ENCODE measurements at regions not wholly inside any gene's neighbourhood (a gene's known extent, or its start where the extent isn't known, plus 50 kb on each side); places are given as distances from the start of the nearest gene placed in this dataset.

GRCh38 chr12:16417058-16417457 is 69.6 kb downstream of the MGST1 start:
- Mint-ChIP-seq H3K36me3 (ENCODE audit: low read depth) (0 out of 3 replicates have a peak, but pooled peaks cover 3% of the 10 kb centered on the region), H3K4me3 (no peak overlapping the region), H3K4me1 (no peaks in the 10 kb centered on the region), H3K27ac (no peak overlapping the region; the same call in 1 of the 2 replicates), H3K27me3 (ENCODE audit: insufficient read depth, low read depth, poor library complexity) (no peaks in the 10 kb centered on the region), H3K9me3 (no peaks in the 10 kb centered on the region)
- Histone ChIP-seq H4K20me1 (replicated peaks; ENCODE audit: insufficient read depth) (no peaks in the 10 kb centered on the region), H3K9me2 (ENCODE audit: insufficient read depth) (peaks cover 26% of the 10 kb centered on the region; the same call in 1 of the 2 replicates), H3K4me1 (ENCODE audit: insufficient read depth) (no peaks in the 10 kb centered on the region), H3K27ac (ENCODE audit: low read depth) (no peak overlapping the region), H2AFZ (no peak overlapping the region), H3F3A (replicated peaks; ENCODE audit: low read depth) (no peaks in the 10 kb centered on the region), H3K27me3 (ENCODE audit: insufficient read depth) (no peaks in the 10 kb centered on the region), H3K36me3 (ENCODE audit: insufficient read depth) (no peaks in the 10 kb centered on the region), H3K79me2 (replicated peaks; ENCODE audit: insufficient read depth) (no peaks in the 10 kb centered on the region), H3K4me2 (no peak overlapping the region), H3K4me3 (no peak overlapping the region)
- TF ChIP-seq NANOG (IDR thresholded peaks at IDR 0.05; ENCODE audit: borderline replicate concordance) (no peak), JUNB (IDR thresholded peaks at IDR 0.05; ENCODE audit: unreplicated experiment) (no peak)
- TF ChIP-seq, protein P1, sequence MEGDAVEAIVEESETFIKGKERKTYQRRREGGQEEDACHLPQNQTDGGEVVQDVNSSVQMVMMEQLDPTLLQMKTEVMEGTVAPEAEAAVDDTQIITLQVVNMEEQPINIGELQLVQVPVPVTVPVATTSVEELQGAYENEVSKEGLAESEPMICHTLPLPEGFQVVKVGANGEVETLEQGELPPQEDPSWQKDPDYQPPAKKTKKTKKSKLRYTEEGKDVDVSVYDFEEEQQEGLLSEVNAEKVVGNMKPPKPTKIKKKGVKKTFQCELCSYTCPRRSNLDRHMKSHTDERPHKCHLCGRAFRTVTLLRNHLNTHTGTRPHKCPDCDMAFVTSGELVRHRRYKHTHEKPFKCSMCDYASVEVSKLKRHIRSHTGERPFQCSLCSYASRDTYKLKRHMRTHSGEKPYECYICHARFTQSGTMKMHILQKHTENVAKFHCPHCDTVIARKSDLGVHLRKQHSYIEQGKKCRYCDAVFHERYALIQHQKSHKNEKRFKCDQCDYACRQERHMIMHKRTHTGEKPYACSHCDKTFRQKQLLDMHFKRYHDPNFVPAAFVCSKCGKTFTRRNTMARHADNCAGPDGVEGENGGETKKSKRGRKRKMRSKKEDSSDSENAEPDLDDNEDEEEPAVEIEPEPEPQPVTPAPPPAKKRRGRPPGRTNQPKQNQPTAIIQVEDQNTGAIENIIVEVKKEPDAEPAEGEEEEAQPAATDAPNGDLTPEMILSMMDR (conservative IDR thresholded peaks at IDR 0.05; ENCODE audit: low read depth in 2 of 2): peak; percentile 7 to 29; a peak in 2 of 4 replicates
- ATAC-seq (no peak), DNase-seq (ENCODE audit: low spot score) (peak; percentile 46)

GRCh38 chr12:16421806-16422205 is 74.4 kb downstream of the MGST1 start:
- no peaks in the 10 kb centered on the region for H3K79me2 ChIP-seq (replicated peaks; ENCODE audit: insufficient read depth)
- H4K20me1 ChIP-seq (replicated peaks; ENCODE audit: insufficient read depth): no peaks in the 10 kb centered on the region
- H3K4me2 ChIP-seq: no peak overlapping the region
- Mint-ChIP-seq H3K27ac (no peak overlapping the region), H3K4me3 (no peak overlapping the region), H3K36me3 (ENCODE audit: low read depth) (peaks cover 9% of the 10 kb centered on the region; the same call in 1 of the 3 replicates), H3K9me3 (peaks cover 2% of the 10 kb centered on the region; the same call in 1 of the 3 replicates), H3K4me1 (peaks cover 4% of the 10 kb centered on the region; the same call in 2 of the 3 replicates), H3K27me3 (ENCODE audit: insufficient read depth, low read depth, poor library complexity) (peaks cover 4% of the 10 kb centered on the region)
- H3F3A ChIP-seq (replicated peaks; ENCODE audit: low read depth): no peaks in the 10 kb centered on the region
- no peak overlapping the region for H3K27ac ChIP-seq (ENCODE audit: low read depth)
- no peak for DNase-seq (ENCODE audit: low spot score)
- no peaks in the 10 kb centered on the region for H3K36me3 ChIP-seq (ENCODE audit: insufficient read depth)
- no peaks in the 10 kb centered on the region for H3K4me1 ChIP-seq (ENCODE audit: insufficient read depth)
- H3K9me2 ChIP-seq (ENCODE audit: insufficient read depth): peaks cover 23% of the 10 kb centered on the region; the same call in 1 of the 2 replicates
- no peak for ATAC-seq
- H3K4me3 ChIP-seq: no peak overlapping the region
- H3K27me3 ChIP-seq (ENCODE audit: insufficient read depth): no peaks in the 10 kb centered on the region
- H2AFZ ChIP-seq: no peak overlapping the region
- TF ChIP-seq, protein P2, sequence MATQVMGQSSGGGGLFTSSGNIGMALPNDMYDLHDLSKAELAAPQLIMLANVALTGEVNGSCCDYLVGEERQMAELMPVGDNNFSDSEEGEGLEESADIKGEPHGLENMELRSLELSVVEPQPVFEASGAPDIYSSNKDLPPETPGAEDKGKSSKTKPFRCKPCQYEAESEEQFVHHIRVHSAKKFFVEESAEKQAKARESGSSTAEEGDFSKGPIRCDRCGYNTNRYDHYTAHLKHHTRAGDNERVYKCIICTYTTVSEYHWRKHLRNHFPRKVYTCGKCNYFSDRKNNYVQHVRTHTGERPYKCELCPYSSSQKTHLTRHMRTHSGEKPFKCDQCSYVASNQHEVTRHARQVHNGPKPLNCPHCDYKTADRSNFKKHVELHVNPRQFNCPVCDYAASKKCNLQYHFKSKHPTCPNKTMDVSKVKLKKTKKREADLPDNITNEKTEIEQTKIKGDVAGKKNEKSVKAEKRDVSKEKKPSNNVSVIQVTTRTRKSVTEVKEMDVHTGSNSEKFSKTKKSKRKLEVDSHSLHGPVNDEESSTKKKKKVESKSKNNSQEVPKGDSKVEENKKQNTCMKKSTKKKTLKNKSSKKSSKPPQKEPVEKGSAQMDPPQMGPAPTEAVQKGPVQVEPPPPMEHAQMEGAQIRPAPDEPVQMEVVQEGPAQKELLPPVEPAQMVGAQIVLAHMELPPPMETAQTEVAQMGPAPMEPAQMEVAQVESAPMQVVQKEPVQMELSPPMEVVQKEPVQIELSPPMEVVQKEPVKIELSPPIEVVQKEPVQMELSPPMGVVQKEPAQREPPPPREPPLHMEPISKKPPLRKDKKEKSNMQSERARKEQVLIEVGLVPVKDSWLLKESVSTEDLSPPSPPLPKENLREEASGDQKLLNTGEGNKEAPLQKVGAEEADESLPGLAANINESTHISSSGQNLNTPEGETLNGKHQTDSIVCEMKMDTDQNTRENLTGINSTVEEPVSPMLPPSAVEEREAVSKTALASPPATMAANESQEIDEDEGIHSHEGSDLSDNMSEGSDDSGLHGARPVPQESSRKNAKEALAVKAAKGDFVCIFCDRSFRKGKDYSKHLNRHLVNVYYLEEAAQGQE (IDR thresholded peaks at IDR 0.05; ENCODE audit: unreplicated experiment): no peak
- TF ChIP-seq CREB1 (CRISPR knock-in tag; IDR thresholded peaks at IDR 0.05; ENCODE audit: low read depth) (no peak), NANOG (IDR thresholded peaks at IDR 0.05; ENCODE audit: borderline replicate concordance) (no peak), POLR2AphosphoS5 (IDR thresholded peaks at IDR 0.05; ENCODE audit: low read depth) (no peak)
- TF ChIP-seq, protein P1 (conservative IDR thresholded peaks at IDR 0.05; ENCODE audit: low read depth in 2 of 2): no peak
- TF ChIP-seq, protein P3, sequence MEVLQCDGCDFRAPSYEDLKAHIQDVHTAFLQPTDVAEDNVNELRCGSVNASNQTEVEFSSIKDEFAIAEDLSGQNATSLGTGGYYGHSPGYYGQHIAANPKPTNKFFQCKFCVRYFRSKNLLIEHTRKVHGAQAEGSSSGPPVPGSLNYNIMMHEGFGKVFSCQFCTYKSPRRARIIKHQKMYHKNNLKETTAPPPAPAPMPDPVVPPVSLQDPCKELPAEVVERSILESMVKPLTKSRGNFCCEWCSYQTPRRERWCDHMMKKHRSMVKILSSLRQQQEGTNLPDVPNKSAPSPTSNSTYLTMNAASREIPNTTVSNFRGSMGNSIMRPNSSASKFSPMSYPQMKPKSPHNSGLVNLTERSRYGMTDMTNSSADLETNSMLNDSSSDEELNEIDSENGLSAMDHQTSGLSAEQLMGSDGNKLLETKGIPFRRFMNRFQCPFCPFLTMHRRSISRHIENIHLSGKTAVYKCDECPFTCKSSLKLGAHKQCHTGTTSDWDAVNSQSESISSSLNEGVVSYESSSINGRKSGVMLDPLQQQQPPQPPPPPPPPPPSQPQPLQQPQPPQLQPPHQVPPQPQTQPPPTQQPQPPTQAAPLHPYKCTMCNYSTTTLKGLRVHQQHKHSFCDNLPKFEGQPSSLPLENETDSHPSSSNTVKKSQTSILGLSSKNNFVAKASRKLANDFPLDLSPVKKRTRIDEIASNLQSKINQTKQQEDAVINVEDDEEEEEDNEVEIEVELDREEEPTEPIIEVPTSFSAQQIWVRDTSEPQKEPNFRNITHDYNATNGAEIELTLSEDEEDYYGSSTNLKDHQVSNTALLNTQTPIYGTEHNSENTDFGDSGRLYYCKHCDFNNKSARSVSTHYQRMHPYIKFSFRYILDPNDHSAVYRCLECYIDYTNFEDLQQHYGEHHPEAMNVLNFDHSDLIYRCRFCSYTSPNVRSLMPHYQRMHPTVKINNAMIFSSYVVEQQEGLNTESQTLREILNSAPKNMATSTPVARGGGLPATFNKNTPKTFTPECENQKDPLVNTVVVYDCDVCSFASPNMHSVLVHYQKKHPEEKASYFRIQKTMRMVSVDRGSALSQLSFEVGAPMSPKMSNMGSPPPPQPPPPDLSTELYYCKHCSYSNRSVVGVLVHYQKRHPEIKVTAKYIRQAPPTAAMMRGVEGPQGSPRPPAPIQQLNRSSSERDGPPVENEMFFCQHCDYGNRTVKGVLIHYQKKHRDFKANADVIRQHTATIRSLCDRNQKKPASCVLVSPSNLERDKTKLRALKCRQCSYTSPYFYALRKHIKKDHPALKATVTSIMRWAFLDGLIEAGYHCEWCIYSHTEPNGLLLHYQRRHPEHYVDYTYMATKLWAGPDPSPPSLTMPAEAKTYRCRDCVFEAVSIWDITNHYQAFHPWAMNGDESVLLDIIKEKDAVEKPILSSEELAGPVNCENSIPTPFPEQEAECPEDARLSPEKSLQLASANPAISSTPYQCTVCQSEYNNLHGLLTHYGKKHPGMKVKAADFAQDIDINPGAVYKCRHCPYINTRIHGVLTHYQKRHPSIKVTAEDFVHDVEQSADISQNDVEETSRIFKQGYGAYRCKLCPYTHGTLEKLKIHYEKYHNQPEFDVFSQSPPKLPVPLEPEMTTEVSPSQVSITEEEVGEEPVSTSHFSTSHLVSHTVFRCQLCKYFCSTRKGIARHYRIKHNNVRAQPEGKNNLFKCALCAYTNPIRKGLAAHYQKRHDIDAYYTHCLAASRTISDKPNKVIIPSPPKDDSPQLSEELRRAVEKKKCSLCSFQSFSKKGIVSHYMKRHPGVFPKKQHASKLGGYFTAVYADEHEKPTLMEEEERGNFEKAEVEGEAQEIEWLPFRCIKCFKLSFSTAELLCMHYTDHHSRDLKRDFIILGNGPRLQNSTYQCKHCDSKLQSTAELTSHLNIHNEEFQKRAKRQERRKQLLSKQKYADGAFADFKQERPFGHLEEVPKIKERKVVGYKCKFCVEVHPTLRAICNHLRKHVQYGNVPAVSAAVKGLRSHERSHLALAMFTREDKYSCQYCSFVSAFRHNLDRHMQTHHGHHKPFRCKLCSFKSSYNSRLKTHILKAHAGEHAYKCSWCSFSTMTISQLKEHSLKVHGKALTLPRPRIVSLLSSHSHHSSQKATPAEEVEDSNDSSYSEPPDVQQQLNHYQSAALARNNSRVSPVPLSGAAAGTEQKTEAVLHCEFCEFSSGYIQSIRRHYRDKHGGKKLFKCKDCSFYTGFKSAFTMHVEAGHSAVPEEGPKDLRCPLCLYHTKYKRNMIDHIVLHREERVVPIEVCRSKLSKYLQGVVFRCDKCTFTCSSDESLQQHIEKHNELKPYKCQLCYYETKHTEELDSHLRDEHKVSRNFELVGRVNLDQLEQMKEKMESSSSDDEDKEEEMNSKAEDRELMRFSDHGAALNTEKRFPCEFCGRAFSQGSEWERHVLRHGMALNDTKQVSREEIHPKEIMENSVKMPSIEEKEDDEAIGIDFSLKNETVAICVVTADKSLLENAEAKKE (CRISPR knock-in tag; IDR thresholded peaks at IDR 0.05): no peak
